ENCODE measurements at regions not wholly inside any gene's neighbourhood (a gene's known extent, or its start where the extent isn't known, plus 50 kb on each side); places are given as distances from the start of the nearest gene placed in this dataset.
"Not testable (repeated sequence)": the region's sequence is repeated elsewhere in the genome, so short reads cannot be mapped to it uniquely, and the experiment has no call there.

DNA sequence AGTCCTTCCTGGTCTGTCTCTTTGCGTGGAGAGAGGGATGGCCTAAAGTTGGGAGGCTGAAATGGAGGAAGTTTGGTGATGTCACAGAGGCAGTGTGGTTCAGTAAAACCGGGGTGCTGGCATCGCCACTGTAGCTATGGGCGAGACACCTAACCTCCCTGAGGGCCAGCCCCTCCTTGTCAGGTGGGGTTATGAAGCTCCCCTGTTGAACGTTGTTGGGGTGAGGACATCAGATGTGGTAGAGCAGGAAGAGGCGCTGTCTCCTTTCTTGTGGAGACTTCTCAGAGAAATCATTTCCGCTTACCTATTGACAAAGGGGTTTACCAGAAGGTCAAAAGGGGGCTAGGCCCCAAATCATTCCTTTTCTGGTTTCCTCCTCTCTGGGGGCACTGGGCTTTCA is 294.7 kb downstream of the SIPA1L2 start:
- no peak overlapping the region for H3K27ac ChIP-seq (ENCODE audit: low read depth, low read length)
- H3K9me3 ChIP-seq (ENCODE audit: control insufficient read depth in 5 of 5, low read length in 5 of 5): no peaks in the 10 kb centered on the region
- H3K4me3 ChIP-seq (ENCODE audit: low read depth in 1 of 5, low read length in 5 of 5): no peak overlapping the region
- H3K9ac ChIP-seq (ENCODE audit: low read length in 5 of 5): no peak overlapping the region
- H3K36me3 ChIP-seq (ENCODE audit: control insufficient read depth in 5 of 5, insufficient read depth in 5 of 5, low read length in 5 of 5): no peaks in the 10 kb centered on the region
- no peaks in the 10 kb centered on the region for H3K4me1 ChIP-seq (ENCODE audit: control insufficient read depth in 5 of 5, insufficient read depth in 5 of 5, low read length in 5 of 5)
- H3K27me3 ChIP-seq (ENCODE audit: control insufficient read depth in 5 of 5, insufficient read depth in 4 of 5, low read length in 5 of 5): peaks cover 0 to 2% (median 0%) of the 10 kb centered on the region in 5 donors

DNA sequence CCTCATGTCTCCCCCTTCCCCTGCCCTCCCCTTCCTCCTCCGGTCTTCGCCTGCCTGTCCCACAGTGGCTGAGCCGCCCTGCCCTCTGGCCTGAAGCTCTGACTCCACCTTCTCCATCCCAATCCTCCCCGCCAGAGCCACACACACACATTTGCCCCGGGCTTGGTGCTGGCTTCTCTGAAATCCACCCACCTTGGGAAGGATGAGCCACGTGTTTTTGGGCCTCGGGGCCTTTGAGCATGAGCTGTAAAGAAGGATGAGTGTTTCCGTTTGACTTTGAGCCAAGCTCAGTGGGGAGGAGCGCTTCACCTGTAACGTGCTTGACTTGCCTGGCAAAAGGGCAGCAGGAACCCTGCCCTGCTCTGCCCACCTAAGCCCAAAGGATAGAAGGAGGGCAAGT is 295.1 kb downstream of the SIPA1L2 start:
- Histone ChIP-seq H3K27ac (ENCODE audit: low read depth, low read length) (no peak overlapping the region), H3K9ac (ENCODE audit: low read length in 5 of 5) (no peak overlapping the region), H3K4me1 (ENCODE audit: control insufficient read depth in 5 of 5, insufficient read depth in 5 of 5, low read length in 5 of 5) (no peaks in the 10 kb centered on the region), H3K4me3 (ENCODE audit: low read depth in 1 of 5, low read length in 5 of 5) (no peak overlapping the region), H3K36me3 (ENCODE audit: control insufficient read depth in 5 of 5, insufficient read depth in 5 of 5, low read length in 5 of 5) (no peaks in the 10 kb centered on the region), H3K27me3 (ENCODE audit: control insufficient read depth in 5 of 5, insufficient read depth in 4 of 5, low read length in 5 of 5) (peaks cover 0 to 2% (median 0%) of the 10 kb centered on the region in 5 donors), H3K9me3 (ENCODE audit: control insufficient read depth in 5 of 5, low read length in 5 of 5) (no peaks in the 10 kb centered on the region)

DNA sequence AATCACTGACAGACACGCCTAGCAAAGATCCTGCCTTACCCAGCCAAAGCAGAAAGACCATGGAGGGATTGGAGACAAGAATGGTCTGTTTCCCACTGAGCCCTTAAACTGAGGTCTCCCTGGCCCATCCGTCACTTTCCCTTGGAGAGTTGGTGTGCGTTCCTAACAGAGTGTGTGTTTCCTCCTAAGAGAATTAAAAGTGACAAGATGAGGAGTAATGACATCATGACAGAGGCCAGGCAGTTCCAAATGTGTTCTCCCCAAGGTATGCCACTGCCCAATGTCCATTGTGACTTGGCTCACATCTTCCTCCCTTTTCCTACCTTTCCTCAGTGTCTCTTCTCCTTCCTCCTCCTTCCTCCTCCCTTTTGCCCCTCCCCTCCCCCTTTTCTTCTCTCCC is 295.7 kb downstream of the SIPA1L2 start:
- Histone ChIP-seq H3K27me3 (ENCODE audit: control insufficient read depth in 5 of 5, insufficient read depth in 4 of 5, low read length in 5 of 5) (peaks cover 0 to 2% (median 0%) of the 10 kb centered on the region in 5 donors), H3K36me3 (ENCODE audit: control insufficient read depth in 5 of 5, insufficient read depth in 5 of 5, low read length in 5 of 5) (no peaks in the 10 kb centered on the region), H3K4me3 (ENCODE audit: low read depth in 1 of 5, low read length in 5 of 5) (no peak overlapping the region), H3K27ac (ENCODE audit: low read depth, low read length) (no peak overlapping the region), H3K4me1 (ENCODE audit: control insufficient read depth in 5 of 5, insufficient read depth in 5 of 5, low read length in 5 of 5) (no peaks in the 10 kb centered on the region), H3K9ac (ENCODE audit: low read length in 5 of 5) (no peak overlapping the region), H3K9me3 (ENCODE audit: control insufficient read depth in 5 of 5, low read length in 5 of 5) (no peaks in the 10 kb centered on the region)

DNA sequence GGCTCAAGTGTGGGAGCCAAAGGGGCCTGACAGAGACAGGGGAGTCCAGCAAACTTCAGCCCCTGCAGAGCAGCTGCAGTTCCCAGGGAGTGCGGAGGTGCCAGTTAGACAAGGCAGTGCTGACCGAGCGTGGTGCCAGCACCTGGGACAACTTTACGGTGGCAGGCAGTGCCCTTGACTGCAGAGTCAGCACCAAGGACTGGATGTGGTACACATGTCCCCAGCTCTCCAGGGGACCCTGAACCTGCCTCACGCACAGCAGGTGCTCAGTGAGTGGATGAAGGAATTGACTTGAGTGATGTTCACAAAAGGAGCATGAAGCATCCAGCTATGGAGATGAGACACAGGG is 296.5 kb downstream of the SIPA1L2 start:
- no peak overlapping the region for H3K4me3 ChIP-seq (ENCODE audit: low read depth in 1 of 5, low read length in 5 of 5)
- H3K9ac ChIP-seq (ENCODE audit: low read length in 5 of 5): no peak overlapping the region
- peaks cover 0 to 3% (median 0%) of the 10 kb centered on the region in 5 donors for H3K4me1 ChIP-seq (ENCODE audit: control insufficient read depth in 5 of 5, insufficient read depth in 5 of 5, low read length in 5 of 5)
- H3K27ac ChIP-seq (ENCODE audit: low read depth, low read length): no peak overlapping the region
- H3K27me3 ChIP-seq (ENCODE audit: control insufficient read depth in 5 of 5, insufficient read depth in 4 of 5, low read length in 5 of 5): peaks cover 0 to 2% (median 0%) of the 10 kb centered on the region in 5 donors
- H3K36me3 ChIP-seq (ENCODE audit: control insufficient read depth in 5 of 5, insufficient read depth in 5 of 5, low read length in 5 of 5): no peaks in the 10 kb centered on the region
- no peaks in the 10 kb centered on the region for H3K9me3 ChIP-seq (ENCODE audit: control insufficient read depth in 5 of 5, low read length in 5 of 5)

DNA sequence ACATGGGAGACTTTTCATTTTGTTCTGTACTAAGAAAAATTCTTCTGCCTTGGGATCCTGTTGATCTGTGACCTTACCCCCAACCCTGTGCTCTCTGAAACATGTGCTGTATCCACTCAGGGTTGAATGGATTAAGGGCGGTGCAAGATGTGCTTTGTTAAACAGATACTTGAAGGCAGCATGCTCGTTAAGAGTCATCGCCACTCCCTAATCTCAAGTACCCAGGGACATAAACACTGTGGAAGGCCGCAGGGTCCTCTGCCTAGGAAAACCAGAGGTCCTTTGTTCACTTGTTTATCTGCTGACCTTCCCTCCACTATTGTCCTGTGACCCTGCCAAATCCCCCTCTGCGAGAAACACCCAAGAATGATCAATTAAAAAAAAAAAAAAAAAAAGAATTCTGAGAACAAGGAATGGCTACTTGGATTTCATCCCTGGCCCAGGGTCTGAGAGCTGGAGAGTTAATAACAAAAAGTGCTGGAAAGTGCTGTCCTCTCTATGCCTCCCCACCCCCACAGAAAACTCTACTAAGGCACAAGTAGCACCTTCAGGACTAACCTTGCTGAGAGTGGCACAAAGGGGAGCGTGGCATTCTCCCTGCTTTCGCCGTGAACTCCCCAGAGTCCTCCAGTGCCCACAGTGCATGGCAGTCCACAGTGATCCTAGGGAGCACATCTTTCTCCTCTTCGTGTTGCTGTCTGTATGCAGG is 297.1 kb downstream of the SIPA1L2 start:
- not testable (repeated sequence) for H3K4me1 ChIP-seq (ENCODE audit: control insufficient read depth in 5 of 5, insufficient read depth in 5 of 5, low read length in 5 of 5); H3K27ac ChIP-seq (ENCODE audit: low read depth, low read length); H3K9ac ChIP-seq (ENCODE audit: low read length in 5 of 5); H3K27me3 ChIP-seq (ENCODE audit: control insufficient read depth in 5 of 5, insufficient read depth in 4 of 5, low read length in 5 of 5); H3K36me3 ChIP-seq (ENCODE audit: control insufficient read depth in 5 of 5, insufficient read depth in 5 of 5, low read length in 5 of 5); H3K9me3 ChIP-seq (ENCODE audit: control insufficient read depth in 5 of 5, low read length in 5 of 5); H3K4me3 ChIP-seq (ENCODE audit: low read depth in 1 of 5, low read length in 5 of 5)

DNA sequence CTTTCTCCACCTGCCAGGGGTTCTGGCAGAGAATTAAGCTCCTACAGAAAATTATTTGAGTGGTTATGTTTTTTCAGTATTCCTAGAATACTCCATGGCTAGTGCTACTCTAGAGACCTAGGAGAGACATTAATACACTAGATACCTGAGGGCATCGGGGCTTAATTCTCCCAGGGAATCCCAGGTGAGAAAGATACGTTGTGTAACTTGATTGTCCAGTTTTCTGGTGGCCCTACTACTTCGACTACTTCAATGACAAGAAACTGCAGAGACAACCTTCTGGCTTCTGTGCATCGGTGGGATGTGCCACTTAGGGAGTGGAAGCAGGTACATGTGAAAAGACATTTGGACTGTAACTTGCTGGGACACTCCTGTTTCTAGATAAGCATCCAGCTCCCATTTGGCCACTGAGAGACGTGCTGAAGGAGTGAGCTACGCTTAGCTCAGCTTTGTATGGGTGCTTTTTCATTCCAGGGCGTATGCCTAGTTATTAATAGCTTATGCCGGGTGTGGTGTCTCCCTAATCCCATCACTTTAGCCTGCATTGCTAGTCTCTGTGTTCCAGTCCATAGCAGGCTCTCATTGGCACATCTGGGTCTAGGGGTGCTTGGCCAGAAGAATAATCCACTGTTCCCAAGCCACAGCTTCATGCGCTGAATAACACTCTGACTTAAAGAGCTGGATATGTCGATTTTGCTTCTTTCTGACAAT is 300.7 kb downstream of the SIPA1L2 start:
- Histone ChIP-seq H3K4me3 (ENCODE audit: low read depth in 1 of 5, low read length in 5 of 5) (no peak overlapping the region), H3K27ac (ENCODE audit: low read depth, low read length) (no peak overlapping the region), H3K9me3 (ENCODE audit: control insufficient read depth in 5 of 5, low read length in 5 of 5) (no peaks in the 10 kb centered on the region), H3K4me1 (ENCODE audit: control insufficient read depth in 5 of 5, insufficient read depth in 5 of 5, low read length in 5 of 5) (peaks cover 0 to 8% (median 0%) of the 10 kb centered on the region in 5 donors), H3K9ac (ENCODE audit: low read length in 5 of 5) (no peak overlapping the region), H3K27me3 (ENCODE audit: control insufficient read depth in 5 of 5, insufficient read depth in 4 of 5, low read length in 5 of 5) (peaks cover 0 to 2% (median 0%) of the 10 kb centered on the region in 5 donors), H3K36me3 (ENCODE audit: control insufficient read depth in 5 of 5, insufficient read depth in 5 of 5, low read length in 5 of 5) (no peaks in the 10 kb centered on the region)

DNA sequence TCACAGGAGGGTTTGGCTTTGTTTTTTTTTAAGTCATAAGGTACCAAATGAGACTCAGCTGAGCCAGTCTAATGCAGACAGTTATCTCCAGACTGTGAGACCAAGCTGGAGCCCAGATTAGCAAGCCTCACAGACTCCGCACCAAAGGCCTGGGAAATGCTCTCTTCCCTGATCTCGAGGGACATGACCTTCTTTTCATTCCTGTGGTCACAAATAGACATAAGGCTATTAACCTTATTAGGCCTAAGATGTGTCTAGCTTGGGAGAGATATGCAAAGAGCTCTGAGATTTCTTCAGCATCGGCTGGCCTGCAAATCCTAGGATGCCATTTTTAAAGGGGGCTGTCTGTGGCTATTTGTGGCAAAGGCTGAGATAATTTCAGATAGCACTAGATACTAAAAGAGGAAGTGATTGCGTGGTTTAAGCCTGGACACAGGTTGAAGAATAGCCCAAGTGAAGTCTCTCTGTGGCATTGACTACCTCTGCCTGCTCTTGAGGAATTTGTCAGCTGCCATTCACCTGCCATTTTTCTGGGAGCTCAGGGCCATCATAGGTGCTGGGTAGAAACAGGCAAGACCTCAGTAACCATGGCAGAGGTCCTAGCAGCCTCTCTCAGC is 301.3 kb downstream of the SIPA1L2 start:
- Histone ChIP-seq H3K4me1 (ENCODE audit: control insufficient read depth in 5 of 5, insufficient read depth in 5 of 5, low read length in 5 of 5) (peaks cover 0 to 8% (median 0%) of the 10 kb centered on the region in 5 donors), H3K36me3 (ENCODE audit: control insufficient read depth in 5 of 5, insufficient read depth in 5 of 5, low read length in 5 of 5) (no peaks in the 10 kb centered on the region), H3K4me3 (ENCODE audit: low read depth in 1 of 5, low read length in 5 of 5) (no peak overlapping the region), H3K9ac (ENCODE audit: low read length in 5 of 5) (no peak overlapping the region), H3K27ac (ENCODE audit: low read depth, low read length) (no peak overlapping the region), H3K27me3 (ENCODE audit: control insufficient read depth in 5 of 5, insufficient read depth in 4 of 5, low read length in 5 of 5) (peaks cover 0 to 2% (median 0%) of the 10 kb centered on the region in 5 donors), H3K9me3 (ENCODE audit: control insufficient read depth in 5 of 5, low read length in 5 of 5) (no peaks in the 10 kb centered on the region)

DNA sequence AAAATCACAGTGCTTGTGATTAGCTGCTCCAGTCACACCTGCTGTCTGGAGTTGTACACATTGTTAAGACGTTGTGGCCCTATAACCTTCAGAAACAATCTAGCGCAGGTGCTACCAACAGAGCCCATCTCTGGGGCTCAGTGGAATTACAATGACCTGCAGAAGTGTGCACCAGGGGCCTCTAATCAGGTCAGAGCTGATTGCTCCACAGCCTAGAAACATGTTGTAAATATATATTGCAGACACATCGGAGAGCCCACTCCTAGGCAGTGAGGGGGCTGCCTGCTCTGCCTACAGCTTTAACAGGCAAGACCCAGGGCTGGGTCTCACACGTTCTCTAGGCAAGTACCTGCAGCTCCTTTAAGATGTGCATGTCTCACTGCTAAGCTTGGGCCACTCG is 302.0 kb downstream of the SIPA1L2 start:
- H3K27me3 ChIP-seq (ENCODE audit: control insufficient read depth in 5 of 5, insufficient read depth in 4 of 5, low read length in 5 of 5): no peaks in the 10 kb centered on the region
- H3K9ac ChIP-seq (ENCODE audit: low read length in 5 of 5): no peak overlapping the region
- no peak overlapping the region for H3K4me3 ChIP-seq (ENCODE audit: low read depth in 1 of 5, low read length in 5 of 5)
- no peaks in the 10 kb centered on the region for H3K36me3 ChIP-seq (ENCODE audit: control insufficient read depth in 5 of 5, insufficient read depth in 5 of 5, low read length in 5 of 5)
- H3K4me1 ChIP-seq (ENCODE audit: control insufficient read depth in 5 of 5, insufficient read depth in 5 of 5, low read length in 5 of 5): peaks cover 0 to 8% (median 0%) of the 10 kb centered on the region in 5 donors
- H3K9me3 ChIP-seq (ENCODE audit: control insufficient read depth in 5 of 5, low read length in 5 of 5): no peaks in the 10 kb centered on the region
- H3K27ac ChIP-seq (ENCODE audit: low read depth, low read length): no peak overlapping the region

DNA sequence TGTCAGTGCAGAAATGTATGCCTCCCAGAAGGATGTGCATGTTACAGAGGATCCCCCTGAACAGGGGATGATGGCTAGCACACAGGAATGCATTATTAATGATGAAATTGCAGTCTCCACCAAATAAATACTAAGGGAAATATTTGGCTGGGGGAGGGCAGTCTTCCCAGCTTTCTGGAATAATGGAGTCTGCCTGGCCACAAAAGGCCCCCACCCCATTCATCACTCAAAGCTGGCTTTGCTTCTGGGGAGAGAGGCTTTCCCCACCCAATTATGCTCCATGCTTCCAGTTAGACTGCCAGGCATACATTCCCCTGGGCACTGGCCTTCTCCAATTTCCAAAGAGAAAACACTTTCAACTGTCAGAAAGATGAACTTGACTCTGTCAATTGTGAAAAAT is 302.7 kb downstream of the SIPA1L2 start:
- Histone ChIP-seq H3K27ac (ENCODE audit: low read depth, low read length) (no peak overlapping the region), H3K36me3 (ENCODE audit: control insufficient read depth in 5 of 5, insufficient read depth in 5 of 5, low read length in 5 of 5) (no peaks in the 10 kb centered on the region), H3K27me3 (ENCODE audit: control insufficient read depth in 5 of 5, insufficient read depth in 4 of 5, low read length in 5 of 5) (no peaks in the 10 kb centered on the region), H3K9me3 (ENCODE audit: control insufficient read depth in 5 of 5, low read length in 5 of 5) (no peaks in the 10 kb centered on the region), H3K9ac (ENCODE audit: low read length in 5 of 5) (no peak overlapping the region), H3K4me3 (ENCODE audit: low read depth in 1 of 5, low read length in 5 of 5) (no peak overlapping the region), H3K4me1 (ENCODE audit: control insufficient read depth in 5 of 5, insufficient read depth in 5 of 5, low read length in 5 of 5) (peaks cover 0 to 8% (median 0%) of the 10 kb centered on the region in 5 donors)

DNA sequence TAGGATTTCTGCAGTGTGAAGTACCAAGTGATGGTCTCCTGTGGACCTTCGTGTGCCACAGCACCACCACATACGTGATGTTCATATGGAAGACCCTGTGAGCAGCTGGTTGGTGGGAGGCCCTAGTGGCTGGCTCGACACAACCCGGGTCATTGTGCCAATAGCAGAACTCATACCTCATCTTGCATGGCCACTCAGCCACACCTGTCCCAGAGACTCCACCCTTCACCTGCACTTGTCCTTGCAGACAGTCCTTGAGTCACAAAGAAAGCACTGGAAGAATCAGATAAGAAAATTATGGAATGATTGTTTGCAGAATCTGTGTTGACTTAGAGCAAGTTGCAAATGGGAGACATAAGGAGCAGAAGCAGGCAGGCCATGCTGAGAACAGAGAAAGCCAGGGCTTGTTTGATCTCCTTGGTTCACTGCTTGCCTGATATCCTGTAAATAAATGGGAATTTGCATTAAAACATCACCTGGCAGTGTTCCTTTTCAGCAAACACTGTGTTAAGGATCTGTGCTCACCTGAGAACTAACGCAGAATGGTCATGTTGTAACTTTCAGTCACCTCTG is 307.7 kb downstream of the SIPA1L2 start:
- H3K4me3 ChIP-seq (ENCODE audit: low read depth in 1 of 5, low read length in 5 of 5): no peak overlapping the region
- no peak overlapping the region for H3K27ac ChIP-seq (ENCODE audit: low read depth, low read length)
- H3K9ac ChIP-seq (ENCODE audit: low read length in 5 of 5): no peak overlapping the region
- no peaks in the 10 kb centered on the region for H3K27me3 ChIP-seq (ENCODE audit: control insufficient read depth in 5 of 5, insufficient read depth in 4 of 5, low read length in 5 of 5)
- no peaks in the 10 kb centered on the region for H3K4me1 ChIP-seq (ENCODE audit: control insufficient read depth in 5 of 5, insufficient read depth in 5 of 5, low read length in 5 of 5)
- H3K36me3 ChIP-seq (ENCODE audit: control insufficient read depth in 5 of 5, insufficient read depth in 5 of 5, low read length in 5 of 5): no peaks in the 10 kb centered on the region
- H3K9me3 ChIP-seq (ENCODE audit: control insufficient read depth in 5 of 5, low read length in 5 of 5): peaks cover 0 to 3% (median 0%) of the 10 kb centered on the region in 5 donors
